Fibroblast of the aortic adventitia (primary cell): ENCODE measurements at regions not wholly inside any gene's neighbourhood (a gene's known extent, or its start where the extent isn't known, plus 50 kb on each side); places are given as distances from the start of the nearest gene placed in this dataset.

Source experiments
- DNase-seq: peaks from one replicate; pipeline ENCODE4 v3.0.0-alpha.2; 2010; ENCODE audit warnings: low read depth
- H3K4me3 ChIP-seq: 2 replicates; pipeline ENCODE4 v1.5.1; 2011; ENCODE audit warnings: low read depth, mild to moderate bottlenecking, control low read depth, low read length, moderate library complexity
- TF ChIP-seq, protein P1 (sequence below): IDR thresholded peaks from 2 replicates; pipeline ENCODE4 v1.5.1; 2011; ENCODE audit warnings: mild to moderate bottlenecking, low read length, control low read depth, inconsistent platforms; ENCODE audit not compliant: insufficient read depth

DNA sequence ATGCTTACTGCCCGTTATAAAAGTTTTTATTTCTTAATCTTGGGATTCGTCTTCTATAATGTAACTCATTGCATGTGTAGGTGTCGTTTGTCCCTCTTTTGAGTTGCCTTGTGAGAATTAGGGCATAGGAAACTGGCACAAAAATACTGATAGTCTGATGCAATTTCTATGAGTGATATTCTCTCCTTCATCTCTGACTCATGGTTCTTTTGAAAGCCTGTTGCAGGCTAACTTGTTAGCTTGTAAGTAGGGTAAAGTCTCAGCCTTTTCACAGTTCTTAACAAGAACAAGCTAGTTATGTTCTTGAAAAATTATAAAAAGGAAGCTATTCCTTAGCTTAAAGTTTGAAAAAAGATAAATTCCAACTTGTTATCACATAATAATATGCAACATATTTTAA is 1085.4 kb upstream of the NRXN1 start:
- peak; percentile 58 for DNase-seq

DNA sequence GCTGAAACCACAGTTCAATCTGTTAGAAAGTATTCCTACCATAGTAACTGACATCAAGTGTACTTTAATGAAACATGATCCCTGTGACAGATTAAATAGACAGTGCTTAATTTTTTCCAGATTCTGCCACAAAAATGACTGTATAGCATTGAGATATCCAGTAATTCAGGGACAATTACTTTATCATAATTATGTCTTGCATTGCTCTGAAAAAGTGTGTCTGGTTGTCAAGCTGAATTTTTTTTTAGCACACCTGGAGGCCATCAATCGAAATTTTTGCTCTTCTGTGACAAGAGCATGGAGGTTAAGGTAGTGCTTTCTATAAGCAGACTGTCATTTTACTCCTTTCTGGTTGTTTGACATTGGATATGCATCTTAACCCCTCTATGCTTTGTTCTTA is 1083.8 kb upstream of the NRXN1 start:
- H3K4me3 ChIP-seq = no peak overlapping the region
- TF ChIP-seq, protein P1, sequence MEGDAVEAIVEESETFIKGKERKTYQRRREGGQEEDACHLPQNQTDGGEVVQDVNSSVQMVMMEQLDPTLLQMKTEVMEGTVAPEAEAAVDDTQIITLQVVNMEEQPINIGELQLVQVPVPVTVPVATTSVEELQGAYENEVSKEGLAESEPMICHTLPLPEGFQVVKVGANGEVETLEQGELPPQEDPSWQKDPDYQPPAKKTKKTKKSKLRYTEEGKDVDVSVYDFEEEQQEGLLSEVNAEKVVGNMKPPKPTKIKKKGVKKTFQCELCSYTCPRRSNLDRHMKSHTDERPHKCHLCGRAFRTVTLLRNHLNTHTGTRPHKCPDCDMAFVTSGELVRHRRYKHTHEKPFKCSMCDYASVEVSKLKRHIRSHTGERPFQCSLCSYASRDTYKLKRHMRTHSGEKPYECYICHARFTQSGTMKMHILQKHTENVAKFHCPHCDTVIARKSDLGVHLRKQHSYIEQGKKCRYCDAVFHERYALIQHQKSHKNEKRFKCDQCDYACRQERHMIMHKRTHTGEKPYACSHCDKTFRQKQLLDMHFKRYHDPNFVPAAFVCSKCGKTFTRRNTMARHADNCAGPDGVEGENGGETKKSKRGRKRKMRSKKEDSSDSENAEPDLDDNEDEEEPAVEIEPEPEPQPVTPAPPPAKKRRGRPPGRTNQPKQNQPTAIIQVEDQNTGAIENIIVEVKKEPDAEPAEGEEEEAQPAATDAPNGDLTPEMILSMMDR = no peak
- no peak for DNase-seq

More for the DNA sequence above, 1085.4 kb upstream of the NRXN1 start:
- TF ChIP-seq, protein P1 = no peak
- no peak overlapping the region for H3K4me3 ChIP-seq

DNA sequence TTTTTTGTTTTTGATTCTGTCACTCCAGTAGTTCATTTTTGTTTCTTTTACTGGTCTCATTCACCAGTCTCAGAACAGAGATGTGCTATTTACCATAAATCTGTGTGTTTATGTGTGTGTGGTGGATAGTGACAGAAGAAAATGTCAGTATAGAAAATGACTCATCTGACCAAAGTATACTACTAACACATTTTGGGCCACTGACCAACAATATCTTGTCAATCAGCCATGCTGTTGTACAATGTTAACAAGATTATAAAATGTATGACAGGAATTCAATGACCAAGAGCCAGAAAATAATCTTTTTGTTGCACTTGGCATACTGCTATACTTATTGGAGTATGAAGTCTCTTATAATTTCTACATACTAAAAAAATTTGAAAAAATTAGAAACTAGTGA is 1081.4 kb upstream of the NRXN1 start:
- TF ChIP-seq, protein P1 = no peak
- DNase-seq = peak; percentile 66
- no peak overlapping the region for H3K4me3 ChIP-seq

DNA sequence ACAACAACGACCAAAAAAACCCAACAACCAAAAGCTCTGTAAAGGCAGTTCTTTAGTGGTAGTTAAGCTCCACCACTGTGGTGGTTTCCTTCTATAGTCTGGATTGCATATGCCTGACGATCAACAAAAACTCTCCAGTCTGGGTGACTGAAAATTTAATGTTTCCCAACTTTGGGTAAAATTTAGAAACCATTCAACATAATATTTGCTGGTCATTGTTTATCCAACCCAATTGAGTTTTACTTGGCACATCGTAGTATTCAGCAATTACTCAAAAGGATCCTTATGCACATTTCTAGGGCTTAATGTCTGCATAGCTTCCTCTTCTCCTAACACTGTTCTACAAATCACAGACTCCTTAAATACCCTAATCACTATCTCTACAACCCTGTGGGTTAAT is 1080.2 kb upstream of the NRXN1 start:
- TF ChIP-seq, protein P1 = no peak
- DNase-seq = peak; percentile 6
- no peak overlapping the region for H3K4me3 ChIP-seq

DNA sequence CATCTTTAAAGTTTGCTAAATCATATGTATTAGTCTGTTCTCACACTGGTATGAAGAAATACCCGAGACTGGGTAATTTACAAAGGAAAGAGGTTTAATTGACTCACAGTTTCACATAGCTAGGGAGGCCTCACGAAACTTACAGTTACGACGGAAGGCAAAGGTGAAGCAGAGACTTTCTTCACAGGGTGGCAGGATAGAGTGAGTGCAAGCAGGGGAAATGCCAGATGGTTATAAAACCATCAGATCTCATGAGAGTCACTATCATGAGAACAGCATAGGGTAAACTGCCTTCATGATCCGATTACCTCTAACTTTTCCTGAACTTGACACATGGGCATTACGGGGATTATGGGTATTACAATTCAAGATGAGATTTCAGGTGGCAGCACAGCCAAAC is 1075.2 kb upstream of the NRXN1 start:
- TF ChIP-seq, protein P1 = no peak
- no peak for DNase-seq
- no peak overlapping the region for H3K4me3 ChIP-seq

DNA sequence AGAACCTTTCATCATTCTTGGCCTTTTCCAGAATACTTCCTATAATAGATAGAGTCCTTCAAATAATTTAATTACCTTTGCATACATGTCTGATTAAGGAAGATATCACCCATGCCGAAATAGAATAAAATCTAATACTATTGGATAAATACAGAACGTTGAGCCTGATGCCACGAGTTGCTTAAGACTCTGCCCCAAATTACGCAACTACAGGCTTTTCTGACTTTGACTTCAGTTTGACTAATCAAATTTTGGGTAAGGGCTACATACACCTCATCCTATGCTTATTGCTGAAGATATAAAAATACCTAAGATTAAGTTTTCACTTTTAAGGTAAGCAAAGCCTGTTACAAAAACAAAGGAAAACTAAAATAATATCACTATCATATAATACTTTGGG is 1065.1 kb upstream of the NRXN1 start:
- TF ChIP-seq, protein P1 = no peak
- no peak overlapping the region for H3K4me3 ChIP-seq
- no peak for DNase-seq

DNA sequence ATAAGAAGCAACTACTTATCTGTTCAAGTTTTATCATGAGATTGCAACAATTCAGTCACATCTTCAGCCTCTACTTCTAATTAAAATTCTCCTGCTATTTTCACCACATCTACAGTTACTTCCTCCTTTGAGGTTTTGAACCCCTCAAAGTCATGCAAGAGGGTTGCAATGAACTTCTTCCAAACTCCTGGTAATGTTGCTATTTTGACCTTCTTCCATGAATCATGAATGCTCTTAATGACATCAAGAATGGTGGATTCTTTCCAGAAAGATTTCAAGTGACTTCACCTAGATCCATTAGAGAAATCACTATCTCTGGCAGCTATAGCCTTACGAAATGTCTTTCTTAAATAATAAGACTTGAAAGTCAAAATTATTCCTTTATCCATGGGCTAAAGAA is 1052.8 kb upstream of the NRXN1 start:
- no peak overlapping the region for H3K4me3 ChIP-seq
- peak; percentile 26 for DNase-seq
- TF ChIP-seq, protein P1 = no peak
